Activated naive CD4-positive, alpha-beta T cell treated with anti-CD3 and anti-CD28 coated beads for 36 hours (primary cell): ENCODE measurements at regions not wholly inside any gene's neighbourhood (a gene's known extent, or its start where the extent isn't known, plus 50 kb on each side); places are given as distances from the start of the nearest gene placed in this dataset.

ENCODE experiments used
- CTCF ChIA-PET: fragments of 350-600 bp; sonication (Branson Sonifier 250); formaldehyde crosslinking; loops from one replicate; lab custom pipeline; 2021; ENCODE audit warnings: antibody characterized with exemption; lab: Charles Lee
- DNase-seq: peaks from one replicate; pipeline ENCODE4 v3.0.0-alpha.2; 2020
- H3K27ac Mint-ChIP-seq: one replicate; pipeline ENCODE4 v1.8.0; 2021; ENCODE audit warnings: mild to moderate bottlenecking, mixed read lengths
- H3K27me3 Mint-ChIP-seq: one replicate; pipeline ENCODE4 v1.8.0; 2021; ENCODE audit warnings: low read depth, mixed read lengths
- H3K36me3 Mint-ChIP-seq: one replicate; pipeline ENCODE4 v1.8.0; 2021; ENCODE audit warnings: low read depth, mixed read lengths
- H3K4me1 Mint-ChIP-seq: one replicate; pipeline ENCODE4 v1.8.0; 2021; ENCODE audit warnings: low read depth, mixed read lengths
- H3K4me3 Mint-ChIP-seq: one replicate; pipeline ENCODE4 v1.8.0; 2021; ENCODE audit warnings: mild to moderate bottlenecking, moderate library complexity, mixed read lengths
- H3K9me3 Mint-ChIP-seq: one replicate; pipeline ENCODE4 v1.8.0; 2021; ENCODE audit warnings: mixed read lengths
- intact Hi-C: fragments of 100-400 bp; cut with micrococcal nuclease; formaldehyde crosslinking; loops from one replicate; pipeline ENCODE4 v1.15.1; 2023

GRCh38 chr20:20892328-20892727 is 179.9 kb upstream of the RALGAPA2 start:
- H3K9me3 Mint-ChIP-seq: no peaks in the 10 kb centered on the region
- H3K4me3 Mint-ChIP-seq: no peak overlapping the region
- DNase-seq: no peak
- no peaks in the 10 kb centered on the region for H3K4me1 Mint-ChIP-seq
- no peaks in the 10 kb centered on the region for H3K36me3 Mint-ChIP-seq
- CTCF ChIA-PET: no interaction called here
- intact Hi-C loops: no loop called here
- H3K27me3 Mint-ChIP-seq: peaks cover 19% of the 10 kb centered on the region
- H3K27ac Mint-ChIP-seq: no peak overlapping the region

- no peak overlapping the region for H3K4me3 Mint-ChIP-seq
- intact Hi-C loops: no loop called here
- CTCF ChIA-PET: no interaction called here
Observed at GRCh38 chr20:20890751-20891150, 178.3 kb upstream of the RALGAPA2 start.

DNA sequence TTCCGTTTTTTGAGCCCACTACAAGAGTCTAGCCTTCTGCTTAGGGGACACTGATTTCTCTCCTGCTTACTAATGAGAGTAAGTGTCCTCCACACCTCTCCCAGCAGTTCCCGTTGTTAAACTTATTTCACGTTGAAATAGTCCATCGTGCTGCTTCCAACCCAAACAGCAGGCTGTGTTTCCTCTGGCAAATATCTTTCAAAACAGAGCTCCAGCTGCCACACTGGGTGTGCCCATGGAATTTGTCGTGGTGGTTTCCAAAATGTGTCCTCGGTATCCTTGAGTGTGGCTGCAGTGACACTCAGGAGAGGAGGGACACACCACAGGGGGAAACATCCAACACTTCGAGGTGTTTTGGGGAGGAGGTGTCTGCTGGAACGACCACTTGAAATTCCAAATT is 176.5 kb upstream of the RALGAPA2 start:
- no peak for DNase-seq
- intact Hi-C loops: no loop called here
- Mint-ChIP-seq H3K36me3 (no peaks in the 10 kb centered on the region), H3K27me3 (peaks cover 24% of the 10 kb centered on the region), H3K4me1 (no peaks in the 10 kb centered on the region), H3K4me3 (no peak overlapping the region), H3K9me3 (no peaks in the 10 kb centered on the region), H3K27ac (no peak overlapping the region)
- CTCF ChIA-PET: no interaction called here

More at GRCh38 chr20:20890751-20891150, 178.3 kb upstream of the RALGAPA2 start:
- Mint-ChIP-seq H3K4me1 (no peaks in the 10 kb centered on the region), H3K36me3 (no peaks in the 10 kb centered on the region), H3K9me3 (no peaks in the 10 kb centered on the region), H3K27ac (no peak overlapping the region), H3K27me3 (peaks cover 25% of the 10 kb centered on the region)
- no peak for DNase-seq

GRCh38 chr20:20888266-20888656 is 175.8 kb upstream of the RALGAPA2 start:
- no peak for DNase-seq
- CTCF ChIA-PET: no interaction called here
- intact Hi-C loops: no loop called here
- Mint-ChIP-seq H3K4me1 (no peaks in the 10 kb centered on the region), H3K27ac (no peak overlapping the region), H3K27me3 (peaks cover 23% of the 10 kb centered on the region), H3K4me3 (no peak overlapping the region), H3K36me3 (no peaks in the 10 kb centered on the region), H3K9me3 (no peaks in the 10 kb centered on the region)

DNA sequence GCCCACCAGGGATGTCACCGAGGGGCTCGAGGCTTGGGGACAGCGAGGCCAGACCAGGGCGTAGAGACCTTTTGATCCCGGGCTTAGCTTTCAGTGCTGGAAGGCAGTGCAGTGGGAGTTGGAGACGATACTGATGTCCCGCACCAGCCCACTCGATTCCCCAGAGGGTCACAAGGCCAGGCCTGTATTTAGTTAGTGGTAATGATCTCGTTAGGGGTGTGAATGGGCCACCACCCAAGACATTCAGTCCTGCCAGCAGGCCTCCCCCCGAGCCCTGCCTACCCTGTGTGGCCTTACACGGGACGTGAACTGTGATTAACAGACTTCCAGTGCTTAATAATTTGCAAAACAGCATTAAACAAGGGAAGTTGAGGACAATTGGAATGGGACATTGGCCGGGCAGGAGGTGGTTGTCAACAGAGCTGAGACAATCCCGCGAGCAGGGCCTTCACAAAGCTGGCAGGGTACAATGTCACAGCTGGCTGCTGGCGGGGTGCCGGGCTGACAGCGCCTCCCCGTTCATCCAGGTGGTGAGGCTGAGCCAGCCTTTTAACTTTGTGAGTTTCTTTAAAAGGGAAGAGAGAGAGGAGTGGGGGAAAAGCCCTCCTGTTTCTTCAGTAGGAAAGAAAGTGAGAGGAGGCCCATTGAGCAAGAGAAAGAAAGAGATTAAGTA is 175.3 kb upstream of the RALGAPA2 start:
- no peaks in the 10 kb centered on the region for H3K4me1 Mint-ChIP-seq
- no peak overlapping the region for H3K4me3 Mint-ChIP-seq
- CTCF ChIA-PET: no interaction called here
- no peaks in the 10 kb centered on the region for H3K36me3 Mint-ChIP-seq
- H3K27me3 Mint-ChIP-seq: peaks cover 20% of the 10 kb centered on the region
- no peaks in the 10 kb centered on the region for H3K9me3 Mint-ChIP-seq
- no peak for DNase-seq
- intact Hi-C loops: no loop called here
- H3K27ac Mint-ChIP-seq: no peak overlapping the region

DNA sequence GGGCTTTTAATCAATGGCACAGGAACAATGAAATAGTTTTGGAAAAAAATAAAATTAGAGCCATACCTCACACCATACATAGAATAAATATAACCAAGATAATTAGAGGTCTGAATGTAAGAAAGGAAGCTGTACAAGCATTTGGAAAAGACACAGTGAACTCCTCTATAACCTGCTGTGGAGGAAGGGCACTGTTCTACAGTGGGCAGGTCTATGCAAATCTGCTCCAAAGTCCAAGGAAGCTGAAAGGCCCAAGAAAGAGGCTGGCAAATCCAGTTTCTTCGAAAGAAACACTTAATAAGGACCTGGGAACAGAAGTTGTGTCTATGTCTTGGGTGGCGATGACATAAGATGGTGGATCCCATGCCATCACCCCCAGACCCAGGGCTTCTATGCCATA is 169.4 kb upstream of the RALGAPA2 start:
- no peaks in the 10 kb centered on the region for H3K36me3 Mint-ChIP-seq
- no peak overlapping the region for H3K4me3 Mint-ChIP-seq
- H3K27me3 Mint-ChIP-seq: peaks cover 8% of the 10 kb centered on the region
- H3K9me3 Mint-ChIP-seq: no peaks in the 10 kb centered on the region
- intact Hi-C loops: no loop called here
- H3K27ac Mint-ChIP-seq: no peak overlapping the region
- CTCF ChIA-PET: no interaction called here
- no peak for DNase-seq
- H3K4me1 Mint-ChIP-seq: no peaks in the 10 kb centered on the region

GRCh38 chr20:20877079-20877478 is 164.6 kb upstream of the RALGAPA2 start:
- H3K9me3 Mint-ChIP-seq: no peaks in the 10 kb centered on the region
- H3K4me3 Mint-ChIP-seq: no peak overlapping the region
- intact Hi-C loops: no loop called here
- H3K36me3 Mint-ChIP-seq: no peaks in the 10 kb centered on the region
- CTCF ChIA-PET: interaction anchor here (1.0 kb wide), 1 partner anchor 19 kb away, joined by 3 read pairs; no protein-coding TSS in a partner anchor
- no peak for DNase-seq
- peaks cover 12% of the 10 kb centered on the region for H3K27me3 Mint-ChIP-seq
- no peaks in the 10 kb centered on the region for H3K4me1 Mint-ChIP-seq
- H3K27ac Mint-ChIP-seq: no peak overlapping the region

- CTCF ChIA-PET: interaction anchor here (2.5 kb wide), 1 partner anchor 16 kb away, joined by 15 read pairs; no protein-coding TSS in a partner anchor
- no peak for DNase-seq
- H3K36me3 Mint-ChIP-seq: no peaks in the 10 kb centered on the region
- no peak overlapping the region for H3K4me3 Mint-ChIP-seq
- no peaks in the 10 kb centered on the region for H3K4me1 Mint-ChIP-seq
- intact Hi-C loops: no loop called here
- H3K27ac Mint-ChIP-seq: no peak overlapping the region
- peaks cover 15% of the 10 kb centered on the region for H3K27me3 Mint-ChIP-seq
- no peaks in the 10 kb centered on the region for H3K9me3 Mint-ChIP-seq
Observed at GRCh38 chr20:20875716-20876115, 163.3 kb upstream of the RALGAPA2 start.

- intact Hi-C loops: no loop called here
- CTCF ChIA-PET: interaction anchor here (1.0 kb wide), 1 partner anchor 12 kb away, joined by 3 read pairs; no protein-coding TSS in a partner anchor
- Mint-ChIP-seq H3K36me3 (no peaks in the 10 kb centered on the region), H3K27me3 (peaks cover 14% of the 10 kb centered on the region), H3K4me3 (no peak overlapping the region), H3K4me1 (no peaks in the 10 kb centered on the region), H3K27ac (no peak overlapping the region), H3K9me3 (no peaks in the 10 kb centered on the region)
- no peak for DNase-seq
Observed at GRCh38 chr20:20872428-20872827, 160.0 kb upstream of the RALGAPA2 start.

DNA sequence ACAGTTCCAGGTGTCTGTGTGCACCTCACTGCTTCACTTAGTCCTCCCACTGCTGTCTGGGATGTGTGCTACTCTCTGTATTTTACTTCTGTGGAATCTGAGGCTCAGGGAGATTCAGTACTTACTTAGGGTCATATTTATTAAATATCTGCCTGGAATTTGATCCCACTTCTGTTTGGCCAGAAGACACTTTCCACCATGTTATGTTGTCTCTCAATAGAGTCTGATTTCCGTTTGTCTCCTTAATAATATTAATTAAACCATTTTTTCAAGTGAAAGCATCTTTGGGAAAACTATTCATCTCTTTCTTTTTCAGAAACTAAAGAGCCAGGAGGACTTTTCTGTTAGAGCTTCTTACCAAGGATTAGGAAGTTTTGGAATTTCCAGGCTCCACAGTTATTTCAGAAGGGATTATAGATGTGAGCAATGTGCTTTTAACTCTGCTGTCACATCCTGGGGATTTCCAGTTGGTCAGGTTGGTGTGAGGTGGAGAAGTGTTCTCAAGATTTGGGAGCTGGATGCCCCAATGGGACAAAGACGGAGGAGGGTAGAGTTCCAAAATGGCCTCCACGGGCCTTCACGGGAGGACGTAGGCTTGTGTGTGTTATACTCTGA is 156.8 kb upstream of the RALGAPA2 start:
- H3K27ac Mint-ChIP-seq: no peak overlapping the region
- H3K36me3 Mint-ChIP-seq: no peaks in the 10 kb centered on the region
- H3K27me3 Mint-ChIP-seq: peaks cover 7% of the 10 kb centered on the region
- CTCF ChIA-PET: no interaction called here
- H3K9me3 Mint-ChIP-seq: no peaks in the 10 kb centered on the region
- no peak overlapping the region for H3K4me3 Mint-ChIP-seq
- intact Hi-C loops: loop anchor here (10.0 kb wide), 2 partner anchors 176 to 746 kb away; no protein-coding TSS in a partner anchor
- H3K4me1 Mint-ChIP-seq: no peaks in the 10 kb centered on the region
- DNase-seq: no peak

GRCh38 chr20:20864351-20865096 is 152.1 kb upstream of the RALGAPA2 start:
- intact Hi-C loops: loop anchor here (5.0 to 10.0 kb wide), 4 partner anchors 180 to 750 kb away; no protein-coding TSS in a partner anchor
- CTCF ChIA-PET: interaction anchor here (0.7 kb wide), 2 partner anchors 15 to 692 kb away, joined by 3 read pairs; no protein-coding TSS in a partner anchor
- H3K27me3 Mint-ChIP-seq: peaks cover 12% of the 10 kb centered on the region
- H3K4me3 Mint-ChIP-seq: no peak overlapping the region
- no peaks in the 10 kb centered on the region for H3K4me1 Mint-ChIP-seq
- no peak for DNase-seq
- no peak overlapping the region for H3K27ac Mint-ChIP-seq
- no peaks in the 10 kb centered on the region for H3K9me3 Mint-ChIP-seq
- no peaks in the 10 kb centered on the region for H3K36me3 Mint-ChIP-seq

DNA sequence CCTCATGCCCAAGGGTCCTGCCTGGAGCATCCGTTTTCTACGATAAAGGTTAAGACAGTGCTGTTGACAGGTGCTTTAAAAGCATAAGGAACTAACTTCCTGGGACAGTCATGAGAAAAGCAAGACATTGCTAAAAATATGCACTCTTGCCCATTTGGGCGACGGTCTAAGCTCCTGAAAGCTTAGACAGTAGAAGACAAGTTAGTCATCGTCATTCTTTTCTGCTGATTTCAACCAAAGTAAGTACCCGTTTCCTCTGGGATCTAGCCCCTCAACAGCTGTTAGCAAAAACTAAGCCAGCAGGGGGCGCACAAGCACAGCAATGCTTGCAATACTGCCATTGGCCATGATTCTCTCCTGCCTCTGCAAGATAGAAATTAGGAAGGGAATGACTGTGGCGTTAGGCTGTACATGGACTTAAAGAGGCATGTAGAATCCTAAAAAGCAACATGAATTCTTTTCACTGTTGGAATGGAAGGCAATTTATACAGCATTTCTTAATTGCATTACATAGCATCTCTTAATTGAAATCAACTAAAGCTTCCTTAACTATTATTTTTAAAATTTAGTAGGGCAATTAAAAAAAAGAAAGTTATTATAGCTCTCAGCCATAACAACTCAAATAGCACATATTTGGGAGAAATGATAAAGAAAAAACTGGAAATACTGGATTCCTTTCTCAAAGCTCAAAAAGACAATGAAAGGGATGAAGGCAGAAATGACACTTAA is 147.8 kb upstream of the RALGAPA2 start:
- CTCF ChIA-PET: interaction anchor here (0.6 to 4.3 kb wide), 21 partner anchors 11 to 755 kb away, joined by 3 to 31 read pairs (median 3); no protein-coding TSS in a partner anchor
- Mint-ChIP-seq H3K27me3 (peaks cover 20% of the 10 kb centered on the region), H3K9me3 (no peaks in the 10 kb centered on the region), H3K4me3 (no peak overlapping the region), H3K27ac (no peak overlapping the region), H3K36me3 (no peaks in the 10 kb centered on the region), H3K4me1 (no peaks in the 10 kb centered on the region)
- DNase-seq: peak; percentile 95
- intact Hi-C loops: loop anchor here (1.0 to 10.0 kb wide), 6 partner anchors 185 to 755 kb away; no protein-coding TSS in a partner anchor
